Neural progenitor cell (in vitro differentiated cells): ENCODE measurements at regions not wholly inside any gene's neighbourhood (a gene's known extent, or its start where the extent isn't known, plus 50 kb on each side); places are given as distances from the start of the nearest gene placed in this dataset.
"Not testable (repeated sequence)": the region's sequence is repeated elsewhere in the genome, so short reads cannot be mapped to it uniquely, and the experiment has no call there.

ENCODE experiments used
- EZH2phosphoT487 ChIP-seq: fragments of 200-600 bp; sonication (generic); IDR thresholded peaks from 2 replicates; pipeline ENCODE4 v1.6.1; 2017; ENCODE audit warnings: antibody characterized with exemption
- TF ChIP-seq, protein P1 (sequence below): fragments of 200-600 bp; sonication (generic); IDR thresholded peaks from 2 replicates; pipeline ENCODE4 v1.5.1; 2017; ENCODE audit warnings: antibody characterized with exemption, mild to moderate bottlenecking

DNA sequence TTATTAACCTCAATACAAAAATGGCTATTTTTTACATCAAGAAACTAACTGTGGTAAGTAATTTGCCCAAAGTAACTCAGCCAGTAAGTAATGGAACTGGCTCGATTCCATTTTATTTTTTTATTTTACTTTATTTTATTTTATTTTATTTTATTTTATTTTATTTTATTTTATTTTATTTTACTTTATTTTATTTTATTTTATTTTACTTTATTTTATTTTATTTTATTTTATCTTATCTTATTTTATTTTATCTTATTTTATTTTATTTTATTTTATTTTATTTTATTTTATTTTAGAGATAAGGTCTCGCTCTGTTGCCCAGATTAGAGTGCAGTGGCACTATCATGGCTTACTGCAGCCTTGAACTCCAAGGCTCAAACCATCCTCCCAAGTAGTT, 516.3 kb upstream of the API5 start:
- TF ChIP-seq, protein P1, sequence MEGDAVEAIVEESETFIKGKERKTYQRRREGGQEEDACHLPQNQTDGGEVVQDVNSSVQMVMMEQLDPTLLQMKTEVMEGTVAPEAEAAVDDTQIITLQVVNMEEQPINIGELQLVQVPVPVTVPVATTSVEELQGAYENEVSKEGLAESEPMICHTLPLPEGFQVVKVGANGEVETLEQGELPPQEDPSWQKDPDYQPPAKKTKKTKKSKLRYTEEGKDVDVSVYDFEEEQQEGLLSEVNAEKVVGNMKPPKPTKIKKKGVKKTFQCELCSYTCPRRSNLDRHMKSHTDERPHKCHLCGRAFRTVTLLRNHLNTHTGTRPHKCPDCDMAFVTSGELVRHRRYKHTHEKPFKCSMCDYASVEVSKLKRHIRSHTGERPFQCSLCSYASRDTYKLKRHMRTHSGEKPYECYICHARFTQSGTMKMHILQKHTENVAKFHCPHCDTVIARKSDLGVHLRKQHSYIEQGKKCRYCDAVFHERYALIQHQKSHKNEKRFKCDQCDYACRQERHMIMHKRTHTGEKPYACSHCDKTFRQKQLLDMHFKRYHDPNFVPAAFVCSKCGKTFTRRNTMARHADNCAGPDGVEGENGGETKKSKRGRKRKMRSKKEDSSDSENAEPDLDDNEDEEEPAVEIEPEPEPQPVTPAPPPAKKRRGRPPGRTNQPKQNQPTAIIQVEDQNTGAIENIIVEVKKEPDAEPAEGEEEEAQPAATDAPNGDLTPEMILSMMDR = not testable (repeated sequence)
- TF ChIP-seq EZH2phosphoT487 = not testable (repeated sequence)
